ENCODE measurements at regions not wholly inside any gene's neighbourhood (a gene's known extent, or its start where the extent isn't known, plus 50 kb on each side); places are given as distances from the start of the nearest gene placed in this dataset.

GRCh38 chr7:153002572-153002971 is 243.0 kb downstream of the ACTR3B start:
- TF ChIP-seq NFIC (IDR thresholded peaks at IDR 0.05) (no peak), EP300 (IDR thresholded peaks at IDR 0.05; ENCODE audit: borderline replicate concordance) (no peak), YY1 (IDR thresholded peaks at IDR 0.05; ENCODE audit: low read depth) (no peak), EGR1 (IDR thresholded peaks at IDR 0.05) (no peak), TEAD4 (IDR thresholded peaks at IDR 0.05) (no peak)
- TF ChIP-seq, protein P1, sequence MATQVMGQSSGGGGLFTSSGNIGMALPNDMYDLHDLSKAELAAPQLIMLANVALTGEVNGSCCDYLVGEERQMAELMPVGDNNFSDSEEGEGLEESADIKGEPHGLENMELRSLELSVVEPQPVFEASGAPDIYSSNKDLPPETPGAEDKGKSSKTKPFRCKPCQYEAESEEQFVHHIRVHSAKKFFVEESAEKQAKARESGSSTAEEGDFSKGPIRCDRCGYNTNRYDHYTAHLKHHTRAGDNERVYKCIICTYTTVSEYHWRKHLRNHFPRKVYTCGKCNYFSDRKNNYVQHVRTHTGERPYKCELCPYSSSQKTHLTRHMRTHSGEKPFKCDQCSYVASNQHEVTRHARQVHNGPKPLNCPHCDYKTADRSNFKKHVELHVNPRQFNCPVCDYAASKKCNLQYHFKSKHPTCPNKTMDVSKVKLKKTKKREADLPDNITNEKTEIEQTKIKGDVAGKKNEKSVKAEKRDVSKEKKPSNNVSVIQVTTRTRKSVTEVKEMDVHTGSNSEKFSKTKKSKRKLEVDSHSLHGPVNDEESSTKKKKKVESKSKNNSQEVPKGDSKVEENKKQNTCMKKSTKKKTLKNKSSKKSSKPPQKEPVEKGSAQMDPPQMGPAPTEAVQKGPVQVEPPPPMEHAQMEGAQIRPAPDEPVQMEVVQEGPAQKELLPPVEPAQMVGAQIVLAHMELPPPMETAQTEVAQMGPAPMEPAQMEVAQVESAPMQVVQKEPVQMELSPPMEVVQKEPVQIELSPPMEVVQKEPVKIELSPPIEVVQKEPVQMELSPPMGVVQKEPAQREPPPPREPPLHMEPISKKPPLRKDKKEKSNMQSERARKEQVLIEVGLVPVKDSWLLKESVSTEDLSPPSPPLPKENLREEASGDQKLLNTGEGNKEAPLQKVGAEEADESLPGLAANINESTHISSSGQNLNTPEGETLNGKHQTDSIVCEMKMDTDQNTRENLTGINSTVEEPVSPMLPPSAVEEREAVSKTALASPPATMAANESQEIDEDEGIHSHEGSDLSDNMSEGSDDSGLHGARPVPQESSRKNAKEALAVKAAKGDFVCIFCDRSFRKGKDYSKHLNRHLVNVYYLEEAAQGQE (IDR thresholded peaks at IDR 0.05; ENCODE audit: low read depth), result no peak
